IPS-18a (cell line): ENCODE measurements at regions not wholly inside any gene's neighbourhood (a gene's known extent, or its start where the extent isn't known, plus 50 kb on each side); places are given as distances from the start of the nearest gene placed in this dataset.

ENCODE experiments used
- H3K27ac ChIP-seq: one replicate; pipeline ENCODE4 v1.5.1; 2013; ENCODE audit warnings: low read length
- H3K27me3 ChIP-seq: one replicate; pipeline ENCODE4 v1.6.1; 2013; ENCODE audit warnings: mild to moderate bottlenecking, low read length; ENCODE audit not compliant: control insufficient read depth, insufficient read depth
- H3K36me3 ChIP-seq: one replicate; pipeline ENCODE4 v1.6.1; 2013; ENCODE audit warnings: low read depth, low read length; ENCODE audit not compliant: control insufficient read depth
- H3K4me1 ChIP-seq: one replicate; pipeline ENCODE4 v1.6.1; 2013; ENCODE audit warnings: low read depth, low read length; ENCODE audit not compliant: control insufficient read depth
- H3K4me3 ChIP-seq: one replicate; pipeline ENCODE4 v1.5.1; 2013; ENCODE audit warnings: low read length
- H3K9ac ChIP-seq: one replicate; pipeline ENCODE4 v1.6.1; 2013; ENCODE audit warnings: mild to moderate bottlenecking, low read length, moderate library complexity
- H3K9me3 ChIP-seq: one replicate; pipeline ENCODE4 v1.6.1; 2013; ENCODE audit warnings: low read depth, low read length; ENCODE audit not compliant: control insufficient read depth

DNA sequence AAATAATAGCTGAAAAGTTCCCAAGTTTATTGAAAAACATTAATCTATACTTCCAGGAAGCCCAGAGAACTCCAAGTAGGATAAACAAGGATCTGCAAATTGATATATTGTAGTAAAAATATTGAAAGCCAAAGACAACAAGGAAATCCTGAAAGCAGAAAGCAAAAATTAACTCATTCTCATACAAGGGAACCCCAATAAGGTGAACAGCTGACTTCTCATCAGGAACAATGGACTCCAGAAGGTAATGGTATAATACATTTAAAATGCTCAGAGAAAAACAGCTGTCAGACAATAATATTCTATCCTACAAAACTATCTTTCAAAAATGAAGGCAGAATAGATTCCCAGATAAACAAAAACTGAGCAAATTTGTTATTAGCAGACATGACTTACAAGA is 138.1 kb upstream of the BMP4 start:
- H3K9ac ChIP-seq: no peak overlapping the region
- no peak overlapping the region for H3K27ac ChIP-seq
- H3K4me1 ChIP-seq: no peaks in the 10 kb centered on the region
- no peaks in the 10 kb centered on the region for H3K36me3 ChIP-seq
- peaks cover 13% of the 10 kb centered on the region for H3K9me3 ChIP-seq
- H3K27me3 ChIP-seq: no peaks in the 10 kb centered on the region
- no peak overlapping the region for H3K4me3 ChIP-seq

DNA sequence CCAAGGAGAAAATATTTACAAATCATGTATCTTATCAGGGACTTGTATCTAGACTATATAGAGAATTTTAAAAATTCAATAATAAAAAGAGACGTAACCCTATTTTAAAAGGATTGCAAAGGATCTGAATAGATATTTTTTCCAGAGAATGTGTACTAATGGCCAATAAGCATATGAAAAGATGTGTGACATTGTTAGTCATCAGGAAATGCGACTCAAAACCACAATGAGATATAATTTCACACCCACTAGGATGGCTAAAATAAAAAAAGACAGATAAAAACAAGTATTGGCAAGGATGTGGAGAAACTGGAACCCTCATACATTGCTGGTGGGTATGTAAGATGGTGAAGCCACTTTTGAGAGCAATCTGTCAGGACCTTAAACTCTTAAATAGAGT is 141.9 kb upstream of the BMP4 start:
- Histone ChIP-seq H3K27me3 (no peaks in the 10 kb centered on the region), H3K27ac (no peak overlapping the region), H3K4me3 (no peak overlapping the region), H3K4me1 (no peaks in the 10 kb centered on the region), H3K36me3 (no peaks in the 10 kb centered on the region), H3K9me3 (peaks cover 13% of the 10 kb centered on the region), H3K9ac (no peak overlapping the region)

DNA sequence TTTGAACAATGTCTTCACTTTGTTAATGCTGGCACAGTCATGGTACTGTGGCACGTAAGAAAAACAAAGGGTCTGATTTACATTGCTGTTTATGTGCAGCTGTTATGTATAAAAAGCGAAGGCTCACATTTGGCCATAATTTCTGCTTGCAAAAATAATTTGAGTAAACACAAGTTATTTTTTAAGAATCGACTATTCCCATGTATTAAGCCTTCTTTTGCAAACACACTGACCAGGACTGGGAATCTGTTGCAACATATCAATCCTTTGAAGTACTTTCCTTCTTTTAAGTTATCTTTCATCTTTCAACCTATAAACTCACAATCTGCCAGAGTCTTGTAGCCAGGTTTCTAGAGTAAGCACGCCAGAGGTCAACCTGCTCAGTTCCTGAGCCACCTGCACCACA is 145.4 kb upstream of the BMP4 start:
- Histone ChIP-seq H3K4me1 (peaks cover 6% of the 10 kb centered on the region), H3K9ac (no peak overlapping the region), H3K9me3 (no peaks in the 10 kb centered on the region)

DNA sequence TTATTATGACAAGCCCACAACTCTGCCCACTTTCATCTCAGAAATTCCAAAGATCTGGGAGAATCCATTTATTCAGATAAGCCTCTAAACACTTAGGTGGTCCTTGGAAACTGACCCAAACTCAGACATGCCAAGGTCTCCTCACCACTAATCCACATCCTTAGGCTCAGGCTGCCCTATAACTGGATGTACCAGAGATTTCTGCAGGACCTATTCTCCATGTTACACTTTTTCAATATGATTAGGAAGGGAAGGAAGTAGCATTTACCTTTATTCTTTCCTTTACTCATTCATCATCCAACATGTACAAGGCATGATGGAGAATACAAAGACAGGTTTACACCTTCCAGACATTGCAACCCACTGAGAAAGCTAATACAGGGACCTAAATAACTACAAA is 145.9 kb upstream of the BMP4 start:
- Histone ChIP-seq H3K9ac (no peak overlapping the region), H3K27me3 (no peaks in the 10 kb centered on the region), H3K4me1 (peaks cover 8% of the 10 kb centered on the region), H3K9me3 (no peaks in the 10 kb centered on the region), H3K27ac (no peak overlapping the region), H3K4me3 (no peak overlapping the region), H3K36me3 (no peaks in the 10 kb centered on the region)

More for the DNA sequence above, 145.4 kb upstream of the BMP4 start:
- no peak overlapping the region for H3K4me3 ChIP-seq
- H3K36me3 ChIP-seq: no peaks in the 10 kb centered on the region
- no peak overlapping the region for H3K27ac ChIP-seq
- no peaks in the 10 kb centered on the region for H3K27me3 ChIP-seq

DNA sequence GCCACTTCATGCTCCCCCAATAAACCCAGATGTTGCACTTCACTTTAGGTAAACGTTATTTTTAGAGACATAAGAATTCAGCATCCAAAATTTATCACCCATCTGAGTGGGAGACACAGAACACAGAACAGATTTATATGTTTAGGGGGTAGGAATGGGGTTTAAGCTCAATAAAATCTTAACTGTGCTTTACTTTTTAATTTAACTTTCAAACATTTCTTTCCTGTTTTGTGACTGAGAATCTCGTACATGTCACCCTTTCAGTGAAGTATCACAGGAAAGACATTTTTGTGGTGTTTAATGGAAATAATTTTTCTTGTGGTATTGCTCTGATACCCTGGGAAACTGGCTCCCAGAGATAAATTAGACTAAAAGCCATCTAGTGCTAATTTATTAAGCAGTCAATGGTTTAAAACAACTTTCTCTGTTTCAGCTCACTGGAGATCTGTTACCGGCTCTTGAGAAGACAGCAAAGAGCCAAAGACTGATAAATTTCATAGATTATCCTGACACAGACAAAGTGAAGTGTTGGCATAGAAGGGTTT is 148.0 kb upstream of the BMP4 start:
- H3K27ac ChIP-seq: no peak overlapping the region
- H3K36me3 ChIP-seq: no peaks in the 10 kb centered on the region
- peaks cover 8% of the 10 kb centered on the region for H3K4me1 ChIP-seq
- no peak overlapping the region for H3K9ac ChIP-seq
- H3K9me3 ChIP-seq: no peaks in the 10 kb centered on the region
- H3K4me3 ChIP-seq: no peak overlapping the region
- no peaks in the 10 kb centered on the region for H3K27me3 ChIP-seq

DNA sequence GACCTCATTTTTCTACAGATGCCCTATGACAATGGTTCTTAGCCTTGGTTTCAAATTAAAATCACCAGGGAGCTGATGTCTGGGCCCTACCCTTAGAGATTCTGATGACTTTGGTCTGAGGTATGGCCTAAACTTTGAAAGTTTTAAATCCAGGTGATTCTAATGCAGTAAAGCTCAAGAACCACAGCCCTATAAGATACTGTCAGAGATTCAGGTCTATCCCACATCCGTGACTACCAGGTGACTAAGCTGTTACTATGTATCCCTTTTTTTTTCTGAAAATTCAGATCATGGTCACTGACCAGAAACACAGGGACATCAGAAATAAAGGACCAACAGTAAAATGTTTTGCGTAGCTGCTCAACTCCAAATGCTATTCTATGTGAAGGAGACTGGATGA is 148.8 kb upstream of the BMP4 start:
- H3K9me3 ChIP-seq: no peaks in the 10 kb centered on the region
- H3K4me1 ChIP-seq: peaks cover 8% of the 10 kb centered on the region
- H3K27ac ChIP-seq: no peak overlapping the region
- H3K27me3 ChIP-seq: no peaks in the 10 kb centered on the region
- H3K36me3 ChIP-seq: no peaks in the 10 kb centered on the region
- H3K9ac ChIP-seq: no peak overlapping the region
- H3K4me3 ChIP-seq: no peak overlapping the region

DNA sequence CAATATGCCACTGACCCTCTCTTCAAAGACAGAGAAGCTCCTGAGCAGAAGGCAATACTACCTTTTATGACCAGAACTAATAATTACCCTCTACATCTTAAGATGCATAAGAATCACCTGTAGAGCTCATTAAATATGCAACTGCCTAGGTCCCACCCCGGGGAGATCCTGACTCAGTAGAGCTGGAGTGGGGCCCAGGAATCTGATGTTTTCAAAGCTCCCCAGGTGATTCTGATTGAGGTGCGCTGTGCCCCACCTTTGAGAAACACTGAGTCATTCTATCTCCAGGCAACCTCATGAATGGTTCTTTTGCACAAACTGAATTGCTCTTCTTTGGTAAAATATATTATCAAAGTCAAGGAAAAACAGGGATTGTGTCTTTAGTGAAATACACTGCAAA is 149.3 kb upstream of the BMP4 start:
- Histone ChIP-seq H3K4me1 (peaks cover 8% of the 10 kb centered on the region), H3K27ac (no peak overlapping the region)

DNA sequence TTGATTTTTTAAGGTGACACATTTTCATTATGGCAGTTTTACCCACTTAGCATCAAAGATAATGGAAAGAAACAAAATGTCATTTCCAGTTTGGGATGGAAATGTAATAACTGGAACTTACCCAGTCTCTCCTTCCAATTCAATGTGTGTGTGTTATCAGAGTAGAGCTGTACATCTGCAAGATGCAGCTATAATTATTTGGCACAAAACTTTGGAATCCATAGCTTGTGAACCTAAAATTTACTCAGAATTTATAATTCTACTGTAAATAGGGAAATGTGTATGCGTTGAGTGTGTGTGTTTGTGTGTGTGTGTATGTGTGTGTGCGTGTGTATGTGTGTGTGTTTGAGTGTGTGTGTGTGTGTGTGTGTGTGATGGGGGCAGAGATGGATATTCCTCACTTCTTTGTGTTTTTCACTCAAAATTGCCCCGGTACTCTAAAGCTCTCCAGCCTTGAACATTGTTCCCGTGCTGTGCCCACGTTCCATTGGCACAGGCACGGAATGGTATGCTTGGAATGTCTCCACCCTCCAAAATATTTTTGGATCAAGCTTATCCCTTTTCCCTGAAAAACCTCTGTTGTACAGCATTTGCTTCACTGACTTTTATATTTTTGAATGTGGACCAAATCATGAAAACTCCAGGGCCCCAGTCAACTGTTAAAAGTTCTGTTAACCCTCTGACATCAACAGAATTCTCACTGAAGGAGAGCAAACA is 150.2 kb upstream of the BMP4 start:
- Histone ChIP-seq H3K36me3 (no peaks in the 10 kb centered on the region), H3K4me1 (peaks cover 8% of the 10 kb centered on the region), H3K27me3 (no peaks in the 10 kb centered on the region), H3K9ac (no peak overlapping the region), H3K4me3 (no peak overlapping the region), H3K27ac (no peak overlapping the region), H3K9me3 (no peaks in the 10 kb centered on the region)

More for the DNA sequence above, 149.3 kb upstream of the BMP4 start:
- H3K4me3 ChIP-seq: no peak overlapping the region
- H3K36me3 ChIP-seq: no peaks in the 10 kb centered on the region
- no peak overlapping the region for H3K9ac ChIP-seq
- no peaks in the 10 kb centered on the region for H3K9me3 ChIP-seq
- H3K27me3 ChIP-seq: no peaks in the 10 kb centered on the region

DNA sequence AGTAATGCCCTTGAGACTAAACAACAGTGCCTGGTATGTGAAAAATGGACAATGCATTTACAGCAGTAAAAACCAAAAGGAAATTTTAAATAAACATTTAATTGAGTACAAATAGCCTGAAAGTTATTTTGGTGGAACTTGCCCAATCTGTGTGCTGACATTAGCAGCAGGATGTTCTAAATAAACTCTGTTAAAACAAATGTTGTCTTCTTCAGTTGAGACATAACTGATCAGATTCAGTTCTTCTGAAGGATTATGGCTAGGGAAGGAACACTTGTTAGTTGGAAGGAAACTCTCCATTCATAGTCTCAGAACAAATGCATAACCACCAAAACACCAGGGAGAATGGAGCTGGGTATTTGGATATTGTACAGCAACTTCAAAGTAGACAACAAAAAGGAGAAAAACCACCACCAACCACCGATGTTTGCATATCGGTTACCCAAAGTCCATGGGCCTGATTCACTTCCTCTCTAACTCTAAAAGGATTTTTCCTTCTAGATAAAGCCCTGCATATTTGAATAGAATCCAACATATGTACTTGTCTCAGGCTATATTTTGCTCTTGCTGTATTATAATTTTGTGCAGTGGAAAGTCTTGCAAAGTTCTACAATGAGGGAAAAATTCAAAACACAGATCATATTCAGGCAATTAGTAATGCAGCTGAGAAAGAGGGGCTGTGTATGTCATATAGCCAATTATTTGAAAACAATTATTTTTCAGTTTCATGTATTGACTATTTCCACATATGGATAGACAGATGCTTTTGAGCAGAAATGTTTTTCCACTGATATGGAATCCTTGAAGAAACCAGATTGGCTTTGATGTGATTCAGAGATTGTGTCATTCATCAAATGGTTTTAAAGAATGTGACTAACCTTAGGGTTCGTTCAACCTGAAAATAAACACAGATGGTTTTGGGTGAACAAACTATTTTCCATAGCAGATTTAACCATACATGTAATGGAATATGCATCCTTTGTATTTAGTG is 152.2 kb upstream of the BMP4 start:
- H3K4me3 ChIP-seq: no peak overlapping the region
- no peak overlapping the region for H3K9ac ChIP-seq
- no peak overlapping the region for H3K27ac ChIP-seq
- no peaks in the 10 kb centered on the region for H3K27me3 ChIP-seq
- H3K4me1 ChIP-seq: peaks cover 8% of the 10 kb centered on the region
- no peaks in the 10 kb centered on the region for H3K9me3 ChIP-seq
- H3K36me3 ChIP-seq: no peaks in the 10 kb centered on the region

DNA sequence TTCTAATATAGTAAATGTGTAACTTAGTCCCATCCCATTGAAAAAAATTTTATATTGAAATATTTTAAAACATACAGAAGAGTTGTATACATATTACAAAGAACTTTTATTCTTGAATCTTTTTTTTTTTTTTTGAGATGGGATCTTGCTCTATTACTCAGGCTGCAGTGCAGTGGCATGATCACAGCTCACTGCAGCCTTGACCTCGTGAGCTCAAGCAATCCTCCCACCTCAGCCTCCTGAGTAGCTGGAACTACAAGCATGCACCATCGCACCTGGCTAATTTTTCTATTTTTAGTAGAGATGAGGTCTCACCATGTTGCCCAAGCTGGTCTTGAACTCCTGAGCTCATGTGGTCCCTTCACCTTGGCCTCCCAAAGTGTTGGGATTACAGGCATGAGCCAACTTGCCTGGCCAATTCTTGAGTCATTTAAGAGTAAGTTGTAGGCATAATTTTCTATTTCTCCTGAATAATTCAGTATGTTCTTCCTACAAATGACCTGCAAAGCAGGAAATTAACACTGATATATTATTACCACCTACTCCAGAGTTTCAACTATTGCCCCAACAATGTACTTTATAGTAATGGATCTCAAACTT is 153.0 kb upstream of the BMP4 start:
- H3K27me3 ChIP-seq: no peaks in the 10 kb centered on the region
- no peak overlapping the region for H3K27ac ChIP-seq
- H3K9me3 ChIP-seq: no peaks in the 10 kb centered on the region
- no peaks in the 10 kb centered on the region for H3K36me3 ChIP-seq
- H3K4me3 ChIP-seq: no peak overlapping the region
- H3K4me1 ChIP-seq: peaks cover 8% of the 10 kb centered on the region
- no peak overlapping the region for H3K9ac ChIP-seq

DNA sequence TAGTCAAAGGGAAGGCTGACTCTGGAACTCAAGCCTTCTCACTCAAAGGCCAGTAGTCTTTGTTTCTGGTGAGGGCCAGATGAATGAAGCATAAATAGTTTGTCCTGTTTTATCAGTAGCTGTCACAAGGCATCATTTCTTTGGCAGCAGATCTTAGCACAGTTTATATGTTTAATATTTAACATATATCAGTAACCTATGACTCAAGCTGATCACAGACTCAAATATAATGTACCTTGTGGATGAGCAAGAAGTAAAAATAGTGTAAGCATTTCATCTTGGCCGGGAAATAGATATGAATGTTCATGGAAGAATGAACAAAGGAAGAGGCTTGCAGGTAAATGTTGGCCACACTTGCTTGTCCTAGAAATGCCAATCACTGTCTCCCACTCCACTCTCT is 158.3 kb upstream of the BMP4 start:
- Histone ChIP-seq H3K4me3 (no peak overlapping the region), H3K9me3 (no peaks in the 10 kb centered on the region), H3K27me3 (no peaks in the 10 kb centered on the region), H3K27ac (no peak overlapping the region), H3K9ac (no peak overlapping the region), H3K36me3 (no peaks in the 10 kb centered on the region), H3K4me1 (no peaks in the 10 kb centered on the region)
